Germinal center (tissue), 1 donor: ENCODE measurements at regions not wholly inside any gene's neighbourhood (a gene's known extent, or its start where the extent isn't known, plus 50 kb on each side); places are given as distances from the start of the nearest gene placed in this dataset.
"Not testable (repeated sequence)": the region's sequence is repeated elsewhere in the genome, so short reads cannot be mapped to it uniquely, and the experiment has no call there.

ENCODE experiments used
- DNase-seq: peaks from one replicate; pipeline ENCODE4 v3.0.0; 2012; ENCODE audit warnings: mixed read lengths, low spot score

DNA sequence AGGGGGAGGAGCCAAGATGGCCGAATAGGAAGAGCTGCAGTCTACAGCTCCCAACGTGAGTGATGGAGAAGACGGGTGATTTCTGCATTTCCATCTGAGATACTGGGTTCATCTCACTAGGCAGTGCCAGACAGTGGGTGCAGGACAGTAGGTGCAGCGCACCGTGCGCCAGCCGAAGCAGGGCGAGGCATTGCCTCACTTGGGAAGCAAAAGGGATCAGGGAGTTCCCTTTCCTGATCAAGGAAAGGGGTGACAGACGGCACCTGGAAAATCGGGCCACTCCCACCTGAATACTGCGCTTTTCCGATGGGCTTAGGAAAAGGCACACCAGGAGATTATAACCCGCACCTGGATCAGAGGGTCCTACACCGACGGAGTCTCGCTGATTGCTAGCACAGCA is 121.1 kb upstream of the SESTD1 start:
- not testable (repeated sequence) for DNase-seq

DNA sequence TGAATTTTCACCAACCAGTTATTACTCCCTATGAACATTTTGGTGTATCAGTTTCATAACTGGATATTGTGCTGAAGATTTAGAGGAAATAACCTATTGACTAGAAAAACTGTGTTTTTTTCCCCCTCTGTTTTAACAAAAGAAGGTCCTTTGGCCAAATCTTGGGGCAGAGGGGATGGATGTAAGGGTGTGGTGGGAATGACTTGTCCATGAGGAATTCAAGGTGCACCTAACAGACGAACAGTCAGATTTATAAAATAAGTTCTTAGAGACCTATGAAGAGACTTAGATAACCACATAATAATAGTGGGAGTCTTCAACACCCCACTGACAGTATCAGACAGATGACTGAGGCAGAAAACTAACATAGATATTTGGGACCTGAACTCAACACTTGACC is 119.3 kb upstream of the SESTD1 start:
- no peak for DNase-seq

- no peak for DNase-seq
Measured at GRCh38 chr2:179377296-179377695, 112.7 kb upstream of the SESTD1 start.

GRCh38 chr2:179376881-179377280 is 112.2 kb upstream of the SESTD1 start:
- no peak for DNase-seq

DNA sequence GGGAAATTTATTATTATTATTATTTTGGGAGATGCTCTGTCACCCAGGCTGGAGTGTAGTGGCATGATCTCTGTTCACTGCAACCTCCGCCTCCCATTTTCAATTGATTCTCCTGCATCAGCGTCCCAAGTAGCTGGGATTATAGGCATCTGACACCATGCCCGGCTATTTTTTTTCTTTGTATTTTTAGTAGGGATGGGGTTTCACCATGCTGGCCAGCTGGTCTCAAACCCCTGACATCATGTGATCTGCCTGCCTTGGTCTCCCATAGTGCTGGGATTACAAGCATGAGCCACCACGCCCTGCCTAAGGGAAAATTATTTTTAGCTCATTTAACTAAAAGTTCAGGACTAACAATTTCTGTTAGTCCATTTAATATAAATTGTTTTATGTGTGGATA is 109.2 kb upstream of the SESTD1 start:
- DNase-seq, result no peak

- not testable (repeated sequence) for DNase-seq
Measured at GRCh38 chr2:179365561-179365960, 100.9 kb upstream of the SESTD1 start.

- DNase-seq, result no peak
Measured at GRCh38 chr2:179355881-179356280, 91.2 kb upstream of the SESTD1 start.

- no peak for DNase-seq
Measured at GRCh38 chr2:179354739-179355537, 90.3 kb upstream of the SESTD1 start.

DNA sequence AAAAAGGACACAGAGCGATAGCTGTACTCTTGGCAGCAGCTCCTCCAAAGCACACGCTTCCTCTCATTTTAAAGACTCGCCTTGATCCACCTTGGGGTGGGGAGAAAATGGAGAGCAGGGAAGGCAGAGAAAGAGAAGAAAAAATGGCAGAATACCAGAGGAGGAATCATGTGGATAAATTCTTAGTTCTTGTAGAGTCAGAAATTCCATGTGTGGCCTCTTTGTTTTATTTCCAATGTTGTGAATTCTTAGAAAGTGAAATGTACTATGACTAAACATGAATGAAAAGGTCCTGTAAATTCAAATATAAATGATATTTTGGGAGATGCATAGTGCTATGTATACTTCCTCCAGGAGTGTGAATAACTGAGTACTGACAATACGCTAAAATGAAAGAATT is 89.7 kb upstream of the SESTD1 start:
- DNase-seq, result no peak

- no peak for DNase-seq
Measured at GRCh38 chr2:179352181-179352580, 87.5 kb upstream of the SESTD1 start.

DNA sequence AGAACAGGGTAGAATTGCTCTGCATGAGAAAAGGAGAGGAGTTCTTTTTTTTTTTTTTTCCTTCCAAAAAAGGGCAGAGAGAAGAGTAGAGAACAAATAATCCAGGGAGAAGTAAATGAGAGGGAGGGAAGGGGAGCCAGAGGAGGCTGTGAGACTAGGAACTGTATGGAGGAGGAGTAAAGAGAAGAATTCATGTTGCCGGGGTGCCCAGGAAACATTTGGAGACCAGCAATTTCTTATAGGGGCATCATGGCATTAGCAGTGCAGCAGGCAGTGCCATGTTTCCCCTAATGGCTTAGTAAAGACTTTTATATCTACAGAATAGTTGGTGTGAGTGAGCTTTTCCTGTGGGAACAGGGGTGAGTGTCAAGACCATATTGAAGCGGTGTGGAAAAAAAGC is 86.4 kb upstream of the SESTD1 start:
- no peak for DNase-seq

DNA sequence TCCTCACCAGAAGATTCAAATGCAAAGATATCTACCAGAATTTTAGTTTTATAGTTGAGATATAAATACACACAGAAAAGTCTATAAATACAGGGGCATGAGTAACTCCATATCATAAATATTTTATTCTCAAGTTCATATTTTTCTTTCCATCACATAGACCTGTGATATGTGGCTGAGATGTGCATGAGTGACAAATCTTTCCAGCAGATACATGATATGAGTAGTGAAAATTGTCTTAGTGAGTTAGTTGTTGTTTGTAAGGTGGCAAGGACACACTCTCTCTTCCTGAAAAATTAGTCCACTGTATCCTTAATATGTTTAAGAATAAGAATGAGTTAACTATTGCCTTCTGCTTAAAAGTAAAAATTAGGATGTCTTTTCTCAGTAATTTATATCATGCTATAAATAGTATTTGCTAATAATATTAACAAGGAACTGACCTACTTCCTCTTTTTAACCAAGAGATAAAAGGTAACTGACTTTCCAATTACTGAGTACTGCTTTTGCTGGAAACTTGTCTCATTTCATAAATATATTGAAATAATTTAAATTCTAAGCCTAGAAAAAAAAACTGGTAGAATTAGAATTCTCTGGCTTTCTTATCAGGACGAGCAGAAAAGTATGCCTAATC is 85.2 kb upstream of the SESTD1 start:
- DNase-seq, result peak; percentile 18

- no peak for DNase-seq
Measured at GRCh38 chr2:179348906-179349305, 84.3 kb upstream of the SESTD1 start.

DNA sequence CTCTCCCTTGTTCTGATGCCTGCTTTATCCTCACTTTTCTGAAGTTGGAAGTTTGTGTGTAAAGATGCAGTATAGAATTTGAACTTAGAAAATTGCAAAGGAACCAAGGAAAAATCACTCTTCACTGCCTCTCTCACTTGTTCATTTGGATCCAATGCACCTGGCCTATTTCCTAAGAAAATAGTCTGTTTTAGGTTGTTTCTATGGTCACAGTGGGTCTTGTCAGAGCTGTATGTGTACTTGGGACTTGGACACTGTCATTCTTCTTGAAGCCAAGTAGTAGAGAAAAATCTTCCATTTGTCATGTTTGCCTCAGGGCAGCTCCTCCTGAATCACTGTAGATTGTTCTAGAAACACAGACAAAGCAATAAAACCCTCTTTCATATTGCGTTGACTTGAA is 80.3 kb upstream of the SESTD1 start:
- no peak for DNase-seq

- DNase-seq, result no peak
Measured at GRCh38 chr2:179344280-179344964, 79.8 kb upstream of the SESTD1 start.

- DNase-seq, result no peak
Measured at GRCh38 chr2:179343945-179344279, 79.3 kb upstream of the SESTD1 start.

- DNase-seq, result no peak
Measured at GRCh38 chr2:179341152-179341866, 76.7 kb upstream of the SESTD1 start.

DNA sequence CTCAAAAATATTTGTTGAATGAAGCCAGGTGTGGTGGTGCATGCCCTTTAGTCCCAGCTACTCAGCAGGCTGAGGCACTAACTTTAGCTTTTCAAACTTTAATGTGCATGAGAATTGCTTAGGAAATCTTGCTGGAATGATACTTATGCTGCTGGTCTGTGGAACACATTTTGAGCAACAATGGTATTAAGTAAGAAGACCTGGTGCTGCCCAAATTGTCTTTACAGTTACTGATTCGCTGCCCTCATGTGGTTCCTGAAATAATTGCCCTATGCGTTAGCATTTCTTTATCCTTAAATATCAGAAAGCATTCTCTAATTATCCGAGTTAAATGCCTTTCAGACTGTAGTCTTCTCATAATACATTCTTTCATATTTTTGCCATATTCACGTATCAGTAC is 76.0 kb upstream of the SESTD1 start:
- no peak for DNase-seq

DNA sequence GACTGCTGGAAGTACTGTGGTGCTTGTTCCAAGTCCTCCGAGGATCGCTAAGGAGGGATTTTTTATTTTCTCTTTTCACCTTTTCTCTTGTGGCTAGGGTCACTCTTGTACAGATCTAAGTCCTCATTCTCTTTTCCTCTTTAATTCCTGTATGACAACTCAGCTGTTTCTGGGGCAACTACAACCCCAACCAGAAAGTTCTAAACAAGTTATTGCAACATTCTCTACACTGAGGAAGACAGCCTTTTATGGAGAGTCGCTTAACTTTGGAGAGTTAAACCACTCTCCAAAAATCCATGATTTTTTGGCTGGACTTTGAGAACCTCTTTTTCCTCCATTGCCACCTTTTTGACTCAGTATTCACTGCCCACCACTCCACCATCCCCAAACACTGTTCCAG is 74.0 kb upstream of the SESTD1 start:
- DNase-seq, result no peak

DNA sequence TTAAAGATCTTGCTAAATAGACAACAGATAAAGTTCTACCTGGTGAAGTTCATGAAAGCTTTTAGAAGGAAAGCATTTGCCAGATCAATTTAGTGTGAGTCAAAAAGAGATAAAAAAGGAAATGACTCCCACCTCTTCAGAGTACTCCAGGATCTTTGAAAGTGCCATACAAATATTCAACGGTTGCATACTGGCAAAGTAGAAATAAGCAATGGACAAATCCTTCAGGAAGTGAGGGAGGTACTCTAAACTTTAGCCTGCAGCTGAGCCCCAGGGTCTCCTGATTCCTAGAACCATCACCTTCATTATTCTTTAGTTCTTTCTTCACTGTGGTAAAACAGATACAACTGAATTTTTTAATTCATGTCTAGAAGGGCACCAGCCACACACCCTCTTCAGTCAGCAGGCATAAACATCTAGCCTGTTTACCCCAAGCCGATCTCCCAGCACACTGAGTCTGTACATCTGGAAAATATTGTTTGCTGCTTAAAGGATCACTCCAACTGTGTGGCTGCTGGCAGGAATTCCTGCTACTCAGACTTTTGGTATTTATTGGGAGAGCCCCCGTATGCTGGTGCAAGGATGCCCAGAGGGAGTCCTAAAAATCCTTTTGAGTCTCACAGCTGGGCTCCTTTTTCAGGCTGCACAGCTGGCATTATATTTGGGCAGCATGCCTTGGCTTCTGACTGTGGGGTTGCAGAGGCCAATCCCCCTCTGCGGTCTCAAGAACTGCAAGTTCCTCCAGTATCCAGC is 72.3 kb upstream of the SESTD1 start:
- DNase-seq, result no peak

DNA sequence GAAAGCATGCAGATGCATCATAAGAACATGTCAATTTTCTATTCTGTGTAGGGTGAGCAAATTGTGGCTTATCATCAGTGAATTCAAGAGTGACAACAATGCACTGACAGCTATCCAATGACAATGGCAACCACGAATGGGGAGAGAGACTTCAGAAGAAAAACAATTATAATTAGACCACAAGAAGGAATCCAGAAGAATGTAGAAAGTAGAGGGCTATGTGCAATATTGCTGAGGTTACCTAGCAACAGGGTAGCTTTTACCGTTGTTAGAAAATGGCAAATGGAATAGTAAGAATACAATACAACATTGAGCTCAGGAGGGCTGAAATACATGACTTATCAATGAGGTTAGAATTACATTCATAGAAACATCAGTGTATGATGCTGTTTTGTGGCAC is 71.1 kb upstream of the SESTD1 start:
- DNase-seq, result no peak

DNA sequence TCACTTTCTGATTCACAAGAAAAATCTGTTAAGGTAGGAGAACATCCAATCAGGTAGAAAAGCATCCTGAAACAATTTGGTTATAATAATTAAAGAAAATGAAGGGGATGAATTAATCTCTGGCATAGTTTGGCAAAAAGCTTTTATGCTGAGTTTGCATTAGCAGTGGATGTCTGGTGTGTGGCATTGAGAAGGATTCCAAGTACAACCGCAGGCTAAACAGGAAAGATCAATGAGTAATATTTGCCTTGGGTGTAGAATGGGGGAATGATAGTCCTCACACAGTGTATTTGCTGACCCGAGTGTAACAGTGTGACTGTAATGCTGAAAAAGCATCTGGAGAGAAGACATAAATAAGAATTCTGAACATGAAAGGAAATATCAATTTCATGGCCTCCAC is 68.3 kb upstream of the SESTD1 start:
- DNase-seq, result no peak
